Activated CD8-positive, alpha-beta T cell treated with anti-CD3 and anti-CD28 coated beads for 36 hours (primary cell): ENCODE measurements at regions not wholly inside any gene's neighbourhood (a gene's known extent, or its start where the extent isn't known, plus 50 kb on each side); places are given as distances from the start of the nearest gene placed in this dataset.

Source experiments
- ATAC-seq: fragments of 200-7000 bp; cut with Tn5 transposase; one replicate; pipeline ENCODE4 v1.10.0; 2021; ENCODE audit warnings: mild to moderate bottlenecking, moderate library complexity
- CTCF ChIA-PET: fragments of 350-600 bp; sonication (Branson Sonifier 250); formaldehyde crosslinking; loops from one replicate; lab custom pipeline; 2021; ENCODE audit warnings: antibody characterized with exemption; lab: Charles Lee
- POLR2A ChIA-PET: fragments of 350-600 bp; sonication (Branson Sonifier 250); formaldehyde crosslinking; loops from one replicate; lab custom pipeline; 2021; ENCODE audit warnings: antibody characterized with exemption; lab: Charles Lee
- DNase-seq: peaks from one replicate; pipeline ENCODE4 v3.0.0-alpha.2; 2020
- H3K27ac Mint-ChIP-seq: one replicate; pipeline ENCODE4 v1.8.0; 2021; ENCODE audit warnings: mild to moderate bottlenecking, mixed read lengths
- H3K27me3 Mint-ChIP-seq: one replicate; pipeline ENCODE4 v1.8.0; 2021; ENCODE audit warnings: mixed read lengths
- H3K36me3 Mint-ChIP-seq: one replicate; pipeline ENCODE4 v1.8.0; 2021; ENCODE audit warnings: low read depth, mixed read lengths
- H3K4me1 Mint-ChIP-seq: one replicate; pipeline ENCODE4 v1.8.0; 2021; ENCODE audit warnings: low read depth, mixed read lengths
- H3K4me3 Mint-ChIP-seq: one replicate; pipeline ENCODE4 v1.8.0; 2021; ENCODE audit warnings: mild to moderate bottlenecking, moderate library complexity, mixed read lengths
- H3K9me3 Mint-ChIP-seq: one replicate; pipeline ENCODE4 v1.8.0; 2021; ENCODE audit warnings: mixed read lengths
- CTCF ChIP-seq: fragments of 200-600 bp; IDR thresholded peaks from one replicate; pipeline ENCODE4 v1.8.0; 2022; ENCODE audit warnings: antibody characterized with exemption, mild to moderate bottlenecking
- intact Hi-C: fragments of 100-400 bp; cut with micrococcal nuclease; formaldehyde crosslinking; loops from one replicate; pipeline ENCODE4 v1.10.0; 2022

- peaks cover 4% of the 10 kb centered on the region for H3K27me3 Mint-ChIP-seq
- ATAC-seq (no peak), DNase-seq (no peak)
- intact Hi-C loops: no loop called here
- TF ChIP-seq CTCF: no peak
- H3K36me3 Mint-ChIP-seq: no peaks in the 10 kb centered on the region
- H3K4me3 Mint-ChIP-seq: no peak overlapping the region
- CTCF ChIA-PET: no interaction called here
- peaks cover 5% of the 10 kb centered on the region for H3K4me1 Mint-ChIP-seq
- no peak overlapping the region for H3K27ac Mint-ChIP-seq
- POLR2A ChIA-PET: no interaction called here
- no peaks in the 10 kb centered on the region for H3K9me3 Mint-ChIP-seq
Measured at GRCh38 chr6:138550346-138550767, 51.1 kb upstream of the NHSL1 start.

GRCh38 chr6:138554146-138554545, 54.9 kb upstream of the NHSL1 start:
- CTCF ChIA-PET: no interaction called here
- ATAC-seq: no peak
- no peaks in the 10 kb centered on the region for H3K36me3 Mint-ChIP-seq

GRCh38 chr6:138555421-138555988, 56.2 kb upstream of the NHSL1 start:
- Mint-ChIP-seq H3K36me3 (no peaks in the 10 kb centered on the region), H3K27me3 (no peaks in the 10 kb centered on the region), H3K4me1 (no peaks in the 10 kb centered on the region), H3K9me3 (no peaks in the 10 kb centered on the region), H3K4me3 (no peak overlapping the region), H3K27ac (no peak overlapping the region)
- POLR2A ChIA-PET: no interaction called here
- DNase-seq (no peak), ATAC-seq (no peak)
- CTCF ChIA-PET: no interaction called here
- intact Hi-C loops: no loop called here
- TF ChIP-seq CTCF: no peak

More at GRCh38 chr6:138554146-138554545, 54.9 kb upstream of the NHSL1 start:
- Mint-ChIP-seq H3K4me1 (no peaks in the 10 kb centered on the region), H3K27me3 (no peaks in the 10 kb centered on the region), H3K4me3 (no peak overlapping the region), H3K9me3 (no peaks in the 10 kb centered on the region), H3K27ac (no peak overlapping the region)
- TF ChIP-seq CTCF: no peak
- POLR2A ChIA-PET: no interaction called here
- DNase-seq: no peak
- intact Hi-C loops: no loop called here

- no peaks in the 10 kb centered on the region for H3K4me1 Mint-ChIP-seq
- intact Hi-C loops: no loop called here
Measured at GRCh38 chr6:138557147-138557546, 57.9 kb upstream of the NHSL1 start.

GRCh38 chr6:138559143-138559542, 59.8 kb upstream of the NHSL1 start:
- ChIA-PET POLR2A (no interaction called here), CTCF (interaction anchor here (1.0 kb wide), 1 partner anchor 50 kb away, joined by 3 read pairs; no protein-coding TSS in a partner anchor)
- no peaks in the 10 kb centered on the region for H3K9me3 Mint-ChIP-seq
- no peak for ATAC-seq
- no peaks in the 10 kb centered on the region for H3K36me3 Mint-ChIP-seq
- peaks cover 11% of the 10 kb centered on the region for H3K27me3 Mint-ChIP-seq
- no peak overlapping the region for H3K4me3 Mint-ChIP-seq
- intact Hi-C loops: no loop called here
- no peak overlapping the region for H3K27ac Mint-ChIP-seq
- TF ChIP-seq CTCF: no peak
- DNase-seq: no peak
- no peaks in the 10 kb centered on the region for H3K4me1 Mint-ChIP-seq

More at GRCh38 chr6:138557147-138557546, 57.9 kb upstream of the NHSL1 start:
- ATAC-seq: no peak
- Mint-ChIP-seq H3K9me3 (no peaks in the 10 kb centered on the region), H3K36me3 (no peaks in the 10 kb centered on the region), H3K4me3 (no peak overlapping the region), H3K27me3 (peaks cover 6% of the 10 kb centered on the region), H3K27ac (no peak overlapping the region)
- no peak for DNase-seq
- no peak for TF ChIP-seq CTCF
- POLR2A ChIA-PET: no interaction called here
- CTCF ChIA-PET: no interaction called here
